ENCODE measurements at regions not wholly inside any gene's neighbourhood (a gene's known extent, or its start where the extent isn't known, plus 50 kb on each side); places are given as distances from the start of the nearest gene placed in this dataset.

- ChIA-PET CTCF (ENCODE audit: unreplicated experiment) (no interaction called here), POLR2A (interaction anchor here (0.6 kb wide), 1 partner anchor 112 kb away, joined by 3 read pairs; no protein-coding TSS in a partner anchor)
- intact Hi-C loops (cut with micrococcal nuclease; ENCODE audit: unreplicated experiment) = no loop called here
- H3K4me1 ChIP-seq (ENCODE audit: insufficient read depth, low read length, poor library complexity, severe bottlenecking) = no peaks in the 10 kb centered on the region
- no peak overlapping the region for H3K4me3 ChIP-seq (ENCODE audit: low read depth, low read length, poor library complexity, severe bottlenecking)
- TF ChIP-seq EZH2phosphoT487 (IDR thresholded peaks at IDR 0.05; ENCODE audit: borderline replicate concordance, low read depth, low read length) (no peak), CTCF (conservative IDR thresholded peaks at IDR 0.05; ENCODE audit: low read length) (no peak)
- no peaks in the 10 kb centered on the region for H4K20me1 ChIP-seq (ENCODE audit: insufficient read depth, low read length)
- no TSS peak for BruUV-seq (replicated peaks)
- H3K27ac ChIP-seq (ENCODE audit: low read depth, low read length, poor library complexity, severe bottlenecking) = no peak overlapping the region
- no peaks in the 10 kb centered on the region for H3K79me2 ChIP-seq (ENCODE audit: insufficient read depth, low read depth, low read length)
- no peak overlapping the region for H2AFZ ChIP-seq (ENCODE audit: low read length)
- DNase-seq (ENCODE audit: low spot score) = no peak
- no peak overlapping the region for H3K4me2 ChIP-seq (ENCODE audit: low read length)
- H3K36me3 ChIP-seq (ENCODE audit: insufficient read depth, low read length) = no peaks in the 10 kb centered on the region
- no peaks in the 10 kb centered on the region for H3K9me3 ChIP-seq (ENCODE audit: low read length)
- H3K9me2 ChIP-seq (ENCODE audit: insufficient read depth, low read length) = no peaks in the 10 kb centered on the region
Observed at GRCh38 chr2:194705398-194705797, 951.6 kb upstream of the SLC39A10 start.

GRCh38 chr2:194700726-194701125 lies 956.3 kb upstream of the SLC39A10 start:
- H3K36me3 ChIP-seq (ENCODE audit: insufficient read depth, low read length) = no peaks in the 10 kb centered on the region
- intact Hi-C loops (cut with micrococcal nuclease; ENCODE audit: unreplicated experiment) = no loop called here
- no peak overlapping the region for H2AFZ ChIP-seq (ENCODE audit: low read length)
- no TSS peak for BruUV-seq (replicated peaks)
- ChIA-PET CTCF (ENCODE audit: unreplicated experiment) (no interaction called here), POLR2A (no interaction called here)
- H3K9me3 ChIP-seq (ENCODE audit: low read length) = no peaks in the 10 kb centered on the region
- DNase-seq (ENCODE audit: low spot score) = no peak
- no peak overlapping the region for H3K4me2 ChIP-seq (ENCODE audit: low read length)
- H3K4me3 ChIP-seq (ENCODE audit: low read depth, low read length, poor library complexity, severe bottlenecking) = no peak overlapping the region
- H3K79me2 ChIP-seq (ENCODE audit: insufficient read depth, low read depth, low read length) = no peaks in the 10 kb centered on the region
- no peaks in the 10 kb centered on the region for H3K9me2 ChIP-seq (ENCODE audit: insufficient read depth, low read length)
- no peaks in the 10 kb centered on the region for H4K20me1 ChIP-seq (ENCODE audit: insufficient read depth, low read length)
- TF ChIP-seq CTCF (conservative IDR thresholded peaks at IDR 0.05; ENCODE audit: low read length) (no peak), EZH2phosphoT487 (IDR thresholded peaks at IDR 0.05; ENCODE audit: borderline replicate concordance, low read depth, low read length) (no peak)
- no peaks in the 10 kb centered on the region for H3K4me1 ChIP-seq (ENCODE audit: insufficient read depth, low read length, poor library complexity, severe bottlenecking)
- H3K27ac ChIP-seq (ENCODE audit: low read depth, low read length, poor library complexity, severe bottlenecking) = no peak overlapping the region

GRCh38 chr2:194700116-194700515 lies 956.9 kb upstream of the SLC39A10 start:
- ChIA-PET CTCF (ENCODE audit: unreplicated experiment) (no interaction called here), POLR2A (no interaction called here)
- Histone ChIP-seq H3K9me3 (ENCODE audit: low read length) (no peaks in the 10 kb centered on the region), H2AFZ (ENCODE audit: low read length) (no peak overlapping the region), H3K9me2 (ENCODE audit: insufficient read depth, low read length) (no peaks in the 10 kb centered on the region), H3K4me2 (ENCODE audit: low read length) (no peak overlapping the region), H3K27ac (ENCODE audit: low read depth, low read length, poor library complexity, severe bottlenecking) (no peak overlapping the region), H3K4me1 (ENCODE audit: insufficient read depth, low read length, poor library complexity, severe bottlenecking) (no peaks in the 10 kb centered on the region), H3K79me2 (ENCODE audit: insufficient read depth, low read depth, low read length) (no peaks in the 10 kb centered on the region), H3K4me3 (ENCODE audit: low read depth, low read length, poor library complexity, severe bottlenecking) (no peak overlapping the region), H4K20me1 (ENCODE audit: insufficient read depth, low read length) (no peaks in the 10 kb centered on the region), H3K36me3 (ENCODE audit: insufficient read depth, low read length) (no peaks in the 10 kb centered on the region)
- intact Hi-C loops (cut with micrococcal nuclease; ENCODE audit: unreplicated experiment) = no loop called here
- no peak for TF ChIP-seq EZH2phosphoT487 (IDR thresholded peaks at IDR 0.05; ENCODE audit: borderline replicate concordance, low read depth, low read length)
- no peak for TF ChIP-seq CTCF (conservative IDR thresholded peaks at IDR 0.05; ENCODE audit: low read length)
- DNase-seq (ENCODE audit: low spot score) = no peak
- BruUV-seq (replicated peaks) = no TSS peak
